ENCODE measurements at regions not wholly inside any gene's neighbourhood (a gene's known extent, or its start where the extent isn't known, plus 50 kb on each side); places are given as distances from the start of the nearest gene placed in this dataset.

- Mint-ChIP-seq H3K36me3 (no peaks in the 10 kb centered on the region), H3K4me3 (no peak overlapping the region), H3K4me1 (no peaks in the 10 kb centered on the region), H3K27me3 (ENCODE audit: low read depth in 3 of 3) (peaks cover 4 to 8% (median 5%) of the 10 kb centered on the region in 3 donors), H3K9me3 (no peaks in the 10 kb centered on the region), H3K27ac (no peak overlapping the region)
- no peak for DNase-seq
These were observed 207.1 kb upstream of the ZC3H12A start for GRCh38 chr1:37267111-37267835.

GRCh38 chr1:37270639-37271038 is 203.7 kb upstream of the ZC3H12A start:
- Mint-ChIP-seq H3K4me3 (no peak overlapping the region), H3K36me3 (no peaks in the 10 kb centered on the region), H3K4me1 (no peaks in the 10 kb centered on the region), H3K27me3 (ENCODE audit: low read depth in 3 of 3) (peaks cover 0 to 6% (median 4%) of the 10 kb centered on the region in 3 donors), H3K27ac (no peak overlapping the region), H3K9me3 (no peaks in the 10 kb centered on the region)
- DNase-seq: no peak

- Mint-ChIP-seq H3K4me3 (no peak overlapping the region), H3K36me3 (no peaks in the 10 kb centered on the region), H3K9me3 (no peaks in the 10 kb centered on the region), H3K27me3 (ENCODE audit: low read depth in 3 of 3) (peaks cover 1 to 4% (median 2%) of the 10 kb centered on the region in 3 donors), H3K4me1 (no peaks in the 10 kb centered on the region), H3K27ac (no peak overlapping the region)
- no peak for DNase-seq
These were observed 201.8 kb upstream of the ZC3H12A start for GRCh38 chr1:37272626-37273025.

- Mint-ChIP-seq H3K4me1 (no peaks in the 10 kb centered on the region), H3K4me3 (no peak overlapping the region), H3K27ac (no peak overlapping the region), H3K27me3 (ENCODE audit: low read depth in 3 of 3) (peaks cover 2 to 4% (median 2%) of the 10 kb centered on the region in 3 donors), H3K36me3 (no peaks in the 10 kb centered on the region), H3K9me3 (no peaks in the 10 kb centered on the region)
- no peak for DNase-seq
These were observed 199.9 kb upstream of the ZC3H12A start for GRCh38 chr1:37274486-37274885.

- no peak overlapping the region for H3K4me3 Mint-ChIP-seq
- H3K27me3 Mint-ChIP-seq (ENCODE audit: low read depth in 3 of 3): peaks cover 2 to 4% (median 2%) of the 10 kb centered on the region in 3 donors
- no peak overlapping the region for H3K27ac Mint-ChIP-seq
- peaks cover 0 to 5% (median 1%) of the 10 kb centered on the region in 6 donors for H3K9me3 Mint-ChIP-seq
- no peak for DNase-seq
- H3K36me3 Mint-ChIP-seq: peaks cover 0 to 5% (median 0%) of the 10 kb centered on the region in 3 donors
- no peaks in the 10 kb centered on the region for H3K4me1 Mint-ChIP-seq
These were observed 199.3 kb upstream of the ZC3H12A start for GRCh38 chr1:37274938-37275631.

- H3K36me3 Mint-ChIP-seq: peaks cover 0 to 10% (median 0%) of the 10 kb centered on the region in 3 donors
- no peak for DNase-seq
- no peak overlapping the region for H3K4me3 Mint-ChIP-seq
- H3K4me1 Mint-ChIP-seq: no peaks in the 10 kb centered on the region
- H3K27ac Mint-ChIP-seq: no peak overlapping the region
- H3K9me3 Mint-ChIP-seq: peaks cover 0 to 6% (median 2%) of the 10 kb centered on the region in 6 donors
- peaks cover 3 to 8% (median 7%) of the 10 kb centered on the region in 3 donors for H3K27me3 Mint-ChIP-seq (ENCODE audit: low read depth in 3 of 3)
These were observed 197.0 kb upstream of the ZC3H12A start for GRCh38 chr1:37277366-37277765.

GRCh38 chr1:37281354-37281753 is 193.0 kb upstream of the ZC3H12A start:
- peaks cover 0 to 10% (median 0%) of the 10 kb centered on the region in 3 donors for H3K36me3 Mint-ChIP-seq
- no peaks in the 10 kb centered on the region for H3K4me1 Mint-ChIP-seq
- no peak for DNase-seq
- no peak overlapping the region for H3K4me3 Mint-ChIP-seq
- H3K27ac Mint-ChIP-seq: no peak overlapping the region
- H3K27me3 Mint-ChIP-seq (ENCODE audit: low read depth in 3 of 3): peaks cover 3 to 8% (median 7%) of the 10 kb centered on the region in 3 donors
- peaks cover 0 to 6% (median 2%) of the 10 kb centered on the region in 6 donors for H3K9me3 Mint-ChIP-seq

- peaks cover 0 to 6% (median 2%) of the 10 kb centered on the region in 6 donors for H3K9me3 Mint-ChIP-seq
These were observed 191.6 kb upstream of the ZC3H12A start for GRCh38 chr1:37282764-37283163.

GRCh38 chr1:37284053-37284452 is 190.3 kb upstream of the ZC3H12A start:
- Mint-ChIP-seq H3K36me3 (peaks cover 0 to 10% (median 0%) of the 10 kb centered on the region in 3 donors), H3K4me1 (no peaks in the 10 kb centered on the region), H3K27ac (no peak overlapping the region), H3K9me3 (peaks cover 0 to 6% (median 2%) of the 10 kb centered on the region in 6 donors), H3K27me3 (ENCODE audit: low read depth in 3 of 3) (peaks cover 1 to 10% (median 7%) of the 10 kb centered on the region in 3 donors), H3K4me3 (no peak overlapping the region)
- DNase-seq: no peak

More at GRCh38 chr1:37282764-37283163, 191.6 kb upstream of the ZC3H12A start:
- DNase-seq: no peak
- Mint-ChIP-seq H3K27ac (no peak overlapping the region), H3K27me3 (ENCODE audit: low read depth in 3 of 3) (peaks cover 1 to 10% (median 7%) of the 10 kb centered on the region in 3 donors), H3K4me1 (no peaks in the 10 kb centered on the region), H3K36me3 (peaks cover 0 to 10% (median 0%) of the 10 kb centered on the region in 3 donors), H3K4me3 (no peak overlapping the region)

- Mint-ChIP-seq H3K27ac (no peak overlapping the region), H3K4me3 (no peak overlapping the region), H3K4me1 (no peaks in the 10 kb centered on the region), H3K27me3 (ENCODE audit: low read depth in 3 of 3) (peaks cover 3% of the 10 kb centered on the region in 3 donors), H3K9me3 (peaks cover 0 to 1% (median 0%) of the 10 kb centered on the region in 6 donors), H3K36me3 (no peaks in the 10 kb centered on the region)
- DNase-seq: no peak
These were observed 187.5 kb upstream of the ZC3H12A start for GRCh38 chr1:37286881-37287280.

- Mint-ChIP-seq H3K9me3 (no peaks in the 10 kb centered on the region), H3K4me3 (no peak overlapping the region), H3K27me3 (ENCODE audit: low read depth in 3 of 3) (peaks cover 1 to 4% (median 3%) of the 10 kb centered on the region in 3 donors), H3K27ac (no peak overlapping the region), H3K36me3 (no peaks in the 10 kb centered on the region), H3K4me1 (no peaks in the 10 kb centered on the region)
- DNase-seq: no peak
These were observed 185.5 kb upstream of the ZC3H12A start for GRCh38 chr1:37288900-37289299.

GRCh38 chr1:37290718-37291117 is 183.7 kb upstream of the ZC3H12A start:
- DNase-seq: no peak
- H3K4me3 Mint-ChIP-seq: no peak overlapping the region
- H3K36me3 Mint-ChIP-seq: no peaks in the 10 kb centered on the region
- no peak overlapping the region for H3K27ac Mint-ChIP-seq
- no peaks in the 10 kb centered on the region for H3K9me3 Mint-ChIP-seq
- no peaks in the 10 kb centered on the region for H3K4me1 Mint-ChIP-seq
- peaks cover 3 to 8% (median 8%) of the 10 kb centered on the region in 3 donors for H3K27me3 Mint-ChIP-seq (ENCODE audit: low read depth in 3 of 3)

- no peak overlapping the region for H3K27ac Mint-ChIP-seq
- peaks cover 5 to 8% (median 7%) of the 10 kb centered on the region in 3 donors for H3K27me3 Mint-ChIP-seq (ENCODE audit: low read depth in 3 of 3)
- H3K36me3 Mint-ChIP-seq: no peaks in the 10 kb centered on the region
- DNase-seq: no peak
- H3K4me1 Mint-ChIP-seq: no peaks in the 10 kb centered on the region
- H3K9me3 Mint-ChIP-seq: no peaks in the 10 kb centered on the region
- H3K4me3 Mint-ChIP-seq: no peak overlapping the region
These were observed 181.6 kb upstream of the ZC3H12A start for GRCh38 chr1:37292789-37293188.

- DNase-seq: no peak
- H3K27me3 Mint-ChIP-seq (ENCODE audit: low read depth in 3 of 3): peaks cover 5 to 9% (median 8%) of the 10 kb centered on the region in 3 donors
- no peaks in the 10 kb centered on the region for H3K9me3 Mint-ChIP-seq
- H3K4me3 Mint-ChIP-seq: no peak overlapping the region
- no peaks in the 10 kb centered on the region for H3K4me1 Mint-ChIP-seq
- H3K36me3 Mint-ChIP-seq: no peaks in the 10 kb centered on the region
- H3K27ac Mint-ChIP-seq: no peak overlapping the region
These were observed 180.3 kb upstream of the ZC3H12A start for GRCh38 chr1:37294096-37294495.

Measured in immature natural killer cell (primary cell).